ENCODE measurements at regions not wholly inside any gene's neighbourhood (a gene's known extent, or its start where the extent isn't known, plus 50 kb on each side); places are given as distances from the start of the nearest gene placed in this dataset.

DNA sequence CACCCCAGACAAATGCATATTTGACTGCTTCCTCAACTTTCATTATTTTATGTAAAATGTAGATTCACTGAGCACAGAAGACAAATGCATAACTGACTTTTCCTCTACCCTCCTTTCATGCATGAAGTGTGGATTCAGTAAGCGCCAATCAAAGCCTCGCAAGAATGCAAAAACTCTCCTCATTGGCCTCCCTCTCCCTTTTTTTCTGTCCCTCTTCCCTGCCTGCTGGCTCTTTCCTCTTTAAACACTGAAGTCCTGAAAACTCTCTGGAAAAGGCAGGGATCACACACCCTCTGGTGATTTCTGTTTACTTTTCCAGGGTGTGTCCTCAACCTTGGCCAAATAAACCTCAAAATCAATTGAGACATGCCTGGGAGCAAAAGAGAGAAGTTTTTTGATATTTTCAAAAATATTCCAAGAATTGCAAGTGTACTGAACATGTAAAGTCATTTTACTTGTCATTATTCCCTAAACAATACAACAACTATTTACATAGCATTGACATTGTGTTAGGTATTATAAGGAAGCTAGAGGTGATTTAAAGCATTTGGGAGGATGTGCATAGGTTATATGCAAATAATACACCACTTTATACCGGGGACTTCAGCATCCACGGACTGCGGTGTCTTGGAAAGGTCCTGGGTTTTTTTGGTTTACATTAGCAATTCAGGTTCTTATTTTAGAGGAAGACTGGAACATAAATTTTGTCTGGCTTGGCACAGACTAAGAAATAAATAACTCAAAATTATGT is 71.4 kb downstream of the SEC61G start:
- in situ Hi-C loops (cut with HindIII; ENCODE audit: extremely low pct_ligation_motif_present, low pct_unique_long_range_greater_than_20kb) (no loop called here), intact Hi-C loops (cut with micrococcal nuclease; ENCODE audit: unreplicated experiment) (no loop called here)
- ATAC-seq (no peak), DNase-seq (ENCODE audit: low spot score) (no peak), FAIRE-seq (no peak)
- Histone ChIP-seq H4K20me1 (ENCODE audit: insufficient read depth, low read length) (no peaks in the 10 kb centered on the region), H3K27me3 (ENCODE audit: control insufficient read depth in 1 of 2, insufficient read depth in 2 of 2, low read length in 2 of 2) (peaks cover 0 to 6% of the 10 kb centered on the region in 2 experiments; a peak in 1 of 5 replicates), H3K36me3 (replicated peaks in 1 of 2; ENCODE audit: control insufficient read depth in 1 of 2, insufficient read depth in 2 of 2, low read length in 2 of 2) (no peaks in the 10 kb centered on the region), H3K27ac (ENCODE audit: extremely low read length, insufficient read depth, low read length) (no peak overlapping the region), H3K9ac (ENCODE audit: insufficient read depth, low read depth, low read length) (no peak overlapping the region), H3K4me2 (ENCODE audit: low read depth, low read length) (no peak overlapping the region), H3K9me3 (ENCODE audit: low read length) (no peaks in the 10 kb centered on the region), H2AFZ (ENCODE audit: low read length) (no peak overlapping the region), H3K4me1 (ENCODE audit: insufficient read depth, low read length) (no peaks in the 10 kb centered on the region), H3K79me2 (ENCODE audit: insufficient read depth, low read length) (no peaks in the 10 kb centered on the region), H3K4me3 (replicated peaks in 1 of 3; ENCODE audit: insufficient read depth in 1 of 3, low read depth in 2 of 3, low read length in 3 of 3) (no peak overlapping the region)
- POLR2A ChIA-PET = no interaction called here
- CTCF ChIA-PET (ENCODE audit: low intra/inter-chr PET ratio, low total read pairs) = no interaction called here
- 14% methylated on average over 5 of the region's 5 CpGs for WGBS (ENCODE audit: low lambda C conversion rate)
- TF ChIP-seq SIX4 (CRISPR knock-in tag; IDR thresholded peaks at IDR 0.05) (no peak), ZFP41 (CRISPR knock-in tag; IDR thresholded peaks at IDR 0.05; ENCODE audit: borderline replicate concordance) (no peak), ZFP91 (CRISPR knock-in tag; IDR thresholded peaks at IDR 0.05; ENCODE audit: borderline replicate concordance) (no peak), ADNP (CRISPR knock-in tag; IDR thresholded peaks at IDR 0.05) (no peak), ZNF329 (CRISPR knock-in tag; IDR thresholded peaks at IDR 0.05; ENCODE audit: low read depth) (no peak), FOXA3 (CRISPR knock-in tag; IDR thresholded peaks at IDR 0.05) (no peak), ZNF580 (CRISPR knock-in tag; IDR thresholded peaks at IDR 0.05; ENCODE audit: borderline replicate concordance, low read depth) (no peak)
- TF ChIP-seq, protein P1, sequence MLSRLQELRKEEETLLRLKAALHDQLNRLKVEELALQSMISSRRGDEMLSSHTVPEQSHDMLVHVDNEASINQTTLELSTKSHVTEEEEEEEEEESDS (CRISPR knock-in tag; IDR thresholded peaks at IDR 0.05; ENCODE audit: borderline replicate concordance) = no peak
- TF ChIP-seq, protein P2, sequence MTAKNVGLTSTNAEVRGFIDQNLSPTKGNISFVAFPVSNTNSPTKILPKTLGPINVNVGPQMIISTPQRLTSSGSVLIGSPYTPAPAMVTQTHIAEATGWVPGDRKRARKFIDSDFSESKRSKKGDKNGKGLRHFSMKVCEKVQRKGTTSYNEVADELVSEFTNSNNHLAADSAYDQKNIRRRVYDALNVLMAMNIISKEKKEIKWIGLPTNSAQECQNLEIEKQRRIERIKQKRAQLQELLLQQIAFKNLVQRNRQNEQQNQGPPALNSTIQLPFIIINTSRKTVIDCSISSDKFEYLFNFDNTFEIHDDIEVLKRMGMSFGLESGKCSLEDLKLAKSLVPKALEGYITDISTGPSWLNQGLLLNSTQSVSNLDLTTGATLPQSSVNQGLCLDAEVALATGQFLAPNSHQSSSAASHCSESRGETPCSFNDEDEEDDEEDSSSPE (CRISPR knock-in tag; IDR thresholded peaks at IDR 0.05) = no peak
- no TSS peak for BruUV-seq (replicated peaks)

Data from HepG2 (cell line).